Fibroblast of lung (primary cell): ENCODE measurements at regions not wholly inside any gene's neighbourhood (a gene's known extent, or its start where the extent isn't known, plus 50 kb on each side); places are given as distances from the start of the nearest gene placed in this dataset.
A peak's percentile ranks its signal among the peaks of the same experiment; 100 is the strongest.

ENCODE experiments used
- DNase-seq, 2 donors: peaks; one replicate each; pipeline versions ENCODE4 v3.0.0 to v3.0.0-alpha.2; 2010; ENCODE audit warnings: low read depth in 2 of 2
- H2AFZ ChIP-seq: 2 replicates; pipeline ENCODE4 v1.5.1; 2012; ENCODE audit warnings: low read length, control low read depth, inconsistent platforms
- H3K27ac ChIP-seq: 2 replicates; pipeline ENCODE4 v1.5.1; 2011; ENCODE audit warnings: low read length, control low read depth; ENCODE audit not compliant: insufficient read depth
- H3K27me3 ChIP-seq: 2 replicates; pipeline ENCODE4 v1.5.1; 2011; ENCODE audit warnings: mild to moderate bottlenecking, low read length; ENCODE audit not compliant: control insufficient read depth, insufficient read depth
- H3K36me3 ChIP-seq: 2 replicates; pipeline ENCODE4 v1.5.1; 2011; ENCODE audit warnings: low read length; ENCODE audit not compliant: control insufficient read depth, insufficient read depth
- H3K4me1 ChIP-seq: 2 replicates; pipeline ENCODE4 v1.5.1; 2011; ENCODE audit warnings: low read length; ENCODE audit not compliant: control insufficient read depth, insufficient read depth; ENCODE audit errors: extremely low read depth
- H3K4me2 ChIP-seq: 2 replicates; pipeline ENCODE4 v1.5.1; 2011; ENCODE audit warnings: low read length, control low read depth; ENCODE audit not compliant: insufficient read depth; ENCODE audit errors: extremely low read depth
- H3K4me3 ChIP-seq, 4 experiments: fragments of 200-600 bp in 1 of 4; sonication (generic) in 1 of 4; replicated peaks in 1 of 4; 2 replicates each; pipeline ENCODE4 v1.5.1; 2011 to 2016; ENCODE audit warnings: low read length in 4 of 4, low read depth in 3 of 4, mild to moderate bottlenecking in 3 of 4, control low read depth in 2 of 4, inconsistent platforms in 1 of 4, mixed read lengths in 1 of 4; ENCODE audit not compliant: insufficient read depth in 1 of 4; ENCODE audit errors: control extremely low read depth in 1 of 4
- H3K79me2 ChIP-seq: 2 replicates; pipeline ENCODE4 v1.5.1; 2012; ENCODE audit warnings: mild to moderate bottlenecking, low read length, inconsistent platforms; ENCODE audit not compliant: control insufficient read depth, insufficient read depth
- H3K9ac ChIP-seq: 2 replicates; pipeline ENCODE4 v1.5.1; 2011; ENCODE audit warnings: mild to moderate bottlenecking, low read length, control low read depth; ENCODE audit not compliant: insufficient read depth
- H3K9me3 ChIP-seq: 2 replicates; pipeline ENCODE4 v1.5.1; 2012; ENCODE audit warnings: low read depth, low read length; ENCODE audit not compliant: control insufficient read depth, insufficient read depth
- H4K20me1 ChIP-seq: 2 replicates; pipeline ENCODE4 v1.5.1; 2011; ENCODE audit warnings: low read length; ENCODE audit not compliant: control insufficient read depth, insufficient read depth; ENCODE audit errors: extremely low read depth
- EZH2 ChIP-seq: IDR thresholded peaks from 2 replicates; pipeline ENCODE4 v1.5.1; 2012; ENCODE audit warnings: low read length, control low read depth, mild to moderate bottlenecking; ENCODE audit errors: missing control alignments
- TF ChIP-seq, protein P1 (sequence below), 2 donors: IDR thresholded peaks in 1 of 2; conservative IDR thresholded peaks in 1 of 2; 1 replicate in 1 of 2; 2 replicates in 1 of 2; pipeline ENCODE4 v1.5.1; 2011 to 2012; ENCODE audit warnings: low read length in 2 of 2, control low read depth in 1 of 2, inconsistent platforms in 1 of 2, low read depth in 1 of 2, mild to moderate bottlenecking in 1 of 2

DNA sequence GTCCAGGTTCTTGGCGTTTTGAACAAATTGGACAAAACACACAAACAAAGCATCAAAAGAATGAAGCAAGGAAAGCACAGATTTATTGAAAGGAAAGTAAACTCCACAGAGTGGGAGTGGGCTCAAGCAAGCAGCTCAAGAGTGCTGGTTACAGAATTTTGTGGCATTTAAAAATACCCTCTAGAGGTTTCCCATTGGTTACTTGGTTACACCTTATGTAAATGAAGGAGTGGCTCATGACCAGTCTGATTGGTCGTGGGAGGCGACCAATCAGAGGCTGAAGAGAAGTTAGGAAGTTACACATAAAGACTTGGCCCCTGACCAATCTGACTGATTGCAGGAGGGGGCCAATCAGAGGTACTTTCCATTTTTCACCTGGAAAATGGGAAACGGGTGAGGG, 1373.8 kb upstream of the GOT2 start:
- TF ChIP-seq, protein P1, sequence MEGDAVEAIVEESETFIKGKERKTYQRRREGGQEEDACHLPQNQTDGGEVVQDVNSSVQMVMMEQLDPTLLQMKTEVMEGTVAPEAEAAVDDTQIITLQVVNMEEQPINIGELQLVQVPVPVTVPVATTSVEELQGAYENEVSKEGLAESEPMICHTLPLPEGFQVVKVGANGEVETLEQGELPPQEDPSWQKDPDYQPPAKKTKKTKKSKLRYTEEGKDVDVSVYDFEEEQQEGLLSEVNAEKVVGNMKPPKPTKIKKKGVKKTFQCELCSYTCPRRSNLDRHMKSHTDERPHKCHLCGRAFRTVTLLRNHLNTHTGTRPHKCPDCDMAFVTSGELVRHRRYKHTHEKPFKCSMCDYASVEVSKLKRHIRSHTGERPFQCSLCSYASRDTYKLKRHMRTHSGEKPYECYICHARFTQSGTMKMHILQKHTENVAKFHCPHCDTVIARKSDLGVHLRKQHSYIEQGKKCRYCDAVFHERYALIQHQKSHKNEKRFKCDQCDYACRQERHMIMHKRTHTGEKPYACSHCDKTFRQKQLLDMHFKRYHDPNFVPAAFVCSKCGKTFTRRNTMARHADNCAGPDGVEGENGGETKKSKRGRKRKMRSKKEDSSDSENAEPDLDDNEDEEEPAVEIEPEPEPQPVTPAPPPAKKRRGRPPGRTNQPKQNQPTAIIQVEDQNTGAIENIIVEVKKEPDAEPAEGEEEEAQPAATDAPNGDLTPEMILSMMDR (conservative IDR thresholded peaks at IDR 0.05 in 1 of 2, IDR thresholded peaks at IDR 0.05 in 1 of 2; ENCODE audit: low read depth in 1 of 2, low read length in 2 of 2): no peak
- TF ChIP-seq EZH2: no peak
- Histone ChIP-seq H3K4me3 (no peak overlapping the region), H3K27me3 (no peaks in the 10 kb centered on the region), H3K36me3 (no peaks in the 10 kb centered on the region), H3K27ac (no peak overlapping the region), H2AFZ (no peak overlapping the region), H3K4me2 (no peak overlapping the region), H4K20me1 (no peaks in the 10 kb centered on the region), H3K4me1 (no peaks in the 10 kb centered on the region), H3K9me3 (no peaks in the 10 kb centered on the region), H3K9ac (no peak overlapping the region), H3K79me2 (no peaks in the 10 kb centered on the region)
- DNase-seq: peak in 1 of 2 donors; percentile 8

DNA sequence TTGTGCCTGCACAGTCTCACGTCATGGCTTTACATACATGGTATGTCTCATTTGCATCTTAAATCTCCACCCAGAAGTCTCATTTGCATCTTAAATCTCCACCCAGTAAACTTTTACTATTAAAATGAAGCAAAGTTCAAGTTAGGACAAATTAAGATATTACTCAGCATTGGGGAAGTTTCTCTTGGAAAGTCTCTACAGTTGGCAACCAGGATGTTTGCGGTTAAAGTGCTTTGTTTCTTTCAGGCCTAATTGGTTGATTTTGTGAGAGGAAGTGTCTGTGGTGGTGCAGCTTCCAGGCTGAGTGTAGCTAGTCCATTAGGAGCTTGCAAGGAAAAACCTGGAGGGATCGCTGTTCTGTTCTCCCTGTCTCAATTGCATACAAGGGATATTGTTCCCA, 1373.3 kb upstream of the GOT2 start:
- Histone ChIP-seq H3K36me3 (no peaks in the 10 kb centered on the region), H3K27me3 (no peaks in the 10 kb centered on the region), H2AFZ (no peak overlapping the region), H3K27ac (no peak overlapping the region), H3K4me3 (no peak overlapping the region), H4K20me1 (no peaks in the 10 kb centered on the region), H3K4me1 (no peaks in the 10 kb centered on the region), H3K4me2 (no peak overlapping the region), H3K9me3 (no peaks in the 10 kb centered on the region), H3K9ac (no peak overlapping the region), H3K79me2 (no peaks in the 10 kb centered on the region)
- TF ChIP-seq, protein P1 (conservative IDR thresholded peaks at IDR 0.05 in 1 of 2, IDR thresholded peaks at IDR 0.05 in 1 of 2; ENCODE audit: low read depth in 1 of 2, low read length in 2 of 2): no peak
- TF ChIP-seq EZH2: no peak
- peak; percentile 2 to 86 for DNase-seq

DNA sequence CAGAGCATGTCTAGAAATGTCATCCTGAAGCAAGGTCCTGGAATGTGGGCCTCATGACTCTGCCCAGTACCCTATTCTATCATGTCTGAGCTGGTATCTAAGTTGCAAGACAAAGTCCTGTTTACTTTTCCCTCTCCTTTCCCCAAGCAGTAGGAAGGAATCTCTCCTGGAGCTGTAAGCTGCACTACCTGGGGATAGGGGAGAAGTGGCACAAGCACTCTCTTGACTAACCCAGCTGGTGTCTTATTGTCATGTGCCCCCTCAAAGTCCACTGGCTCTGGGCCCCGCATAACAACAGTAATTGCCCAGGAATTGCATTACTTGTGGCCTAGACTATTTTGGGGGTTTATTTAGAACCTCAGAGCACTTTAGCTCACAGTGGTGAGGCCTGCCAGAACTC, 1366.3 kb upstream of the GOT2 start:
- Histone ChIP-seq H2AFZ (no peak overlapping the region), H3K27ac (no peak overlapping the region), H3K9ac (no peak overlapping the region), H3K9me3 (no peaks in the 10 kb centered on the region), H4K20me1 (no peaks in the 10 kb centered on the region), H3K4me1 (no peaks in the 10 kb centered on the region), H3K36me3 (no peaks in the 10 kb centered on the region), H3K4me2 (no peak overlapping the region), H3K4me3 (no peak overlapping the region), H3K27me3 (no peaks in the 10 kb centered on the region), H3K79me2 (no peaks in the 10 kb centered on the region)
- TF ChIP-seq, protein P1 (conservative IDR thresholded peaks at IDR 0.05 in 1 of 2, IDR thresholded peaks at IDR 0.05 in 1 of 2; ENCODE audit: low read depth in 1 of 2, low read length in 2 of 2): no peak
- no peak for TF ChIP-seq EZH2
- DNase-seq: no peak
